ENCODE measurements at regions not wholly inside any gene's neighbourhood (a gene's known extent, or its start where the extent isn't known, plus 50 kb on each side); places are given as distances from the start of the nearest gene placed in this dataset.

- no peak overlapping the region for H3K27ac ChIP-seq (ENCODE audit: control insufficient read depth, insufficient read depth)
- ATAC-seq (no peak), FAIRE-seq (no peak), DNase-seq (ENCODE audit: low read depth, low spot score) (no peak)
- no peaks in the 10 kb centered on the region for H3K79me2 ChIP-seq (ENCODE audit: control insufficient read depth, insufficient read depth, low read length)
- no TSS peak for BruUV-seq (replicated peaks)
- H3K36me3 ChIP-seq (ENCODE audit: control insufficient read depth in 2 of 2, insufficient read depth in 2 of 2, low read length in 1 of 2), result no peaks in the 10 kb centered on the region
- intact Hi-C loops (cut with micrococcal nuclease; ENCODE audit: unreplicated experiment) (no loop called here), in situ Hi-C loops (cut with MboI) (no loop called here)
- H2AFZ ChIP-seq (ENCODE audit: control insufficient read depth, low read depth, low read length), result no peak overlapping the region
- ChIA-PET CTCF (no interaction called here), RAD21 (ENCODE audit: unreplicated experiment) (interaction anchor here (1.5 kb wide), 1 partner anchor 63 kb away, joined by 3 read pairs; no protein-coding TSS in a partner anchor), SMC1A (ENCODE audit: uncharacterized antibody, unreplicated experiment) (interaction anchor here (1.0 to 4.8 kb wide), 3 partner anchors 11 to 45 kb away, joined by 3 to 25 read pairs (median 16); no protein-coding TSS in a partner anchor), POLR2A (interaction anchor here (0.7 kb wide), 1 partner anchor 18 kb away, joined by 3 read pairs; no protein-coding TSS in a partner anchor)
- no peaks in the 10 kb centered on the region for H3K4me1 ChIP-seq (ENCODE audit: control insufficient read depth, insufficient read depth, low read length)
- WGBS (ENCODE audit: insufficient coverage, insufficient replicate concordance, low lambda C conversion rate, missing lambda C conversion rate), result 3% methylated on average over 6 of the region's 6 CpGs
- H3K9me3 ChIP-seq (replicated peaks; ENCODE audit: control insufficient read depth, insufficient read depth, low read length), result no peaks in the 10 kb centered on the region; the same call in 2 of the 3 replicates
- H3K9ac ChIP-seq (ENCODE audit: control insufficient read depth, insufficient read depth, low read length), result no peak overlapping the region
- no peaks in the 10 kb centered on the region for H4K20me1 ChIP-seq (ENCODE audit: control insufficient read depth, insufficient read depth)
- H3K4me3 ChIP-seq, result no peak overlapping the region
- no peak overlapping the region for H3K4me2 ChIP-seq (ENCODE audit: control insufficient read depth, insufficient read depth)
- no peaks in the 10 kb centered on the region for H3K27me3 ChIP-seq (replicated peaks in 1 of 2; ENCODE audit: control insufficient read depth in 2 of 2, insufficient read depth in 2 of 2, low read length in 1 of 2)
- TF ChIP-seq TCF3 (IDR thresholded peaks at IDR 0.05; ENCODE audit: borderline replicate concordance, insufficient read depth, low read depth, low read length) (no peak), MAX (IDR thresholded peaks at IDR 0.05; ENCODE audit: low read depth, low read length) (no peak), RELB (IDR thresholded peaks at IDR 0.05; ENCODE audit: low read depth) (no peak), PAX5 (IDR thresholded peaks at IDR 0.05; ENCODE audit: borderline replicate concordance, low read depth, low read length) (no peak), HSF1 (IDR thresholded peaks at IDR 0.05; ENCODE audit: low read depth, low read length) (no peak), SMC3 (IDR thresholded peaks at IDR 0.05; ENCODE audit: borderline replicate concordance, low read length) (no peak), NR2C2 (IDR thresholded peaks at IDR 0.05; ENCODE audit: borderline replicate concordance, control insufficient read depth, insufficient read length, low read depth) (no peak), MYC (IDR thresholded peaks at IDR 0.05; ENCODE audit: insufficient read depth, insufficient read length, insufficient replicate concordance, low read length, severe bottlenecking) (no peak), CEBPZ (IDR thresholded peaks at IDR 0.05; ENCODE audit: low read depth, low read length) (no peak), POLR2AphosphoS2 (IDR thresholded peaks at IDR 0.05; ENCODE audit: low read depth, low read length) (no peak)
Observed at GRCh38 chrX:149221230-149221629, 283.9 kb downstream of the IDS start.

Measured in GM12878 (cell line).